ENCODE measurements at regions not wholly inside any gene's neighbourhood (a gene's known extent, or its start where the extent isn't known, plus 50 kb on each side); places are given as distances from the start of the nearest gene placed in this dataset.

- H3K27ac ChIP-seq (ENCODE audit: control insufficient read depth, insufficient read depth, low read length): no peak overlapping the region
- no peak overlapping the region for H3K4me3 ChIP-seq (ENCODE audit: control insufficient read depth in 2 of 3, extremely low read depth in 1 of 3, insufficient read depth in 2 of 3, low read depth in 1 of 3, low read length in 3 of 3)
- H3K9me3 ChIP-seq (ENCODE audit: control insufficient read depth, low read depth, low read length): no peaks in the 10 kb centered on the region
- DNase-seq (ENCODE audit: low read depth, low spot score): no peak
- H4K20me1 ChIP-seq (ENCODE audit: control insufficient read depth, extremely low read depth, insufficient read depth, low read length): no peaks in the 10 kb centered on the region
- no peak overlapping the region for H3K4me2 ChIP-seq (ENCODE audit: control insufficient read depth, extremely low read depth, insufficient read depth, low read depth, low read length)
- no peak for TF ChIP-seq EZH2 (IDR thresholded peaks at IDR 0.05; ENCODE audit: low read length)
- no peak for TF ChIP-seq CTCF (optimal IDR thresholded peaks at IDR 0.05 in 1 of 3, IDR thresholded peaks at IDR 0.05 in 1 of 3, conservative IDR thresholded peaks at IDR 0.05 in 1 of 3; ENCODE audit: extremely low read depth in 1 of 3, insufficient read depth in 2 of 3, low read length in 3 of 3)
- no peaks in the 10 kb centered on the region for H3K9me1 ChIP-seq (ENCODE audit: control insufficient read depth, extremely low read depth, insufficient read depth, low read length)
- peaks cover 11% of the 10 kb centered on the region for H3K4me1 ChIP-seq (ENCODE audit: control insufficient read depth, extremely low read depth, insufficient read depth, low read length)
- FAIRE-seq: no peak
- no peaks in the 10 kb centered on the region for H3K79me2 ChIP-seq (ENCODE audit: control insufficient read depth, insufficient read depth, low read length)
- dilution Hi-C loops (cut with MboI; ENCODE audit: extremely low pct_ligation_motif_present, low sequenced_read_pairs): no loop called here
- H3K9ac ChIP-seq (ENCODE audit: control insufficient read depth, extremely low read depth, insufficient read depth, low read length): no peak overlapping the region
- H2AFZ ChIP-seq (ENCODE audit: control insufficient read depth, low read length): no peak overlapping the region
- H3K36me3 ChIP-seq (ENCODE audit: control insufficient read depth in 2 of 2, extremely low read depth in 1 of 2, insufficient read depth in 2 of 2, low read length in 2 of 2): no peaks in the 10 kb centered on the region
- no peaks in the 10 kb centered on the region for H3K27me3 ChIP-seq (ENCODE audit: control insufficient read depth, extremely low read depth, insufficient read depth, low read length)
Measured at GRCh38 chr2:12453731-12454130, 263.0 kb upstream of the TRIB2 start.

- Histone ChIP-seq H4K20me1 (ENCODE audit: control insufficient read depth, extremely low read depth, insufficient read depth, low read length) (no peaks in the 10 kb centered on the region), H3K4me3 (ENCODE audit: control insufficient read depth in 2 of 3, extremely low read depth in 1 of 3, insufficient read depth in 2 of 3, low read depth in 1 of 3, low read length in 3 of 3) (no peak overlapping the region), H3K9me1 (ENCODE audit: control insufficient read depth, extremely low read depth, insufficient read depth, low read length) (no peaks in the 10 kb centered on the region), H2AFZ (ENCODE audit: control insufficient read depth, low read length) (no peak overlapping the region), H3K4me2 (ENCODE audit: control insufficient read depth, extremely low read depth, insufficient read depth, low read depth, low read length) (no peak overlapping the region), H3K27me3 (ENCODE audit: control insufficient read depth, extremely low read depth, insufficient read depth, low read length) (no peaks in the 10 kb centered on the region), H3K9ac (ENCODE audit: control insufficient read depth, extremely low read depth, insufficient read depth, low read length) (no peak overlapping the region), H3K79me2 (ENCODE audit: control insufficient read depth, insufficient read depth, low read length) (no peaks in the 10 kb centered on the region), H3K9me3 (ENCODE audit: control insufficient read depth, low read depth, low read length) (no peaks in the 10 kb centered on the region), H3K36me3 (ENCODE audit: control insufficient read depth in 2 of 2, extremely low read depth in 1 of 2, insufficient read depth in 2 of 2, low read length in 2 of 2) (no peaks in the 10 kb centered on the region), H3K27ac (ENCODE audit: control insufficient read depth, insufficient read depth, low read length) (peak overlapping the region; percentile 58), H3K4me1 (ENCODE audit: control insufficient read depth, extremely low read depth, insufficient read depth, low read length) (peaks cover 11% of the 10 kb centered on the region)
- DNase-seq (ENCODE audit: low read depth, low spot score): no peak
- dilution Hi-C loops (cut with MboI; ENCODE audit: extremely low pct_ligation_motif_present, low sequenced_read_pairs): no loop called here
- no peak for TF ChIP-seq EZH2 (IDR thresholded peaks at IDR 0.05; ENCODE audit: low read length)
- TF ChIP-seq CTCF (optimal IDR thresholded peaks at IDR 0.05 in 1 of 3, IDR thresholded peaks at IDR 0.05 in 1 of 3, conservative IDR thresholded peaks at IDR 0.05 in 1 of 3; ENCODE audit: extremely low read depth in 1 of 3, insufficient read depth in 2 of 3, low read length in 3 of 3): no peak
- no peak for FAIRE-seq
Measured at GRCh38 chr2:12455661-12456060, 261.1 kb upstream of the TRIB2 start.
